Cardiac septum (tissue), 1 donor: ENCODE measurements at regions not wholly inside any gene's neighbourhood (a gene's known extent, or its start where the extent isn't known, plus 50 kb on each side); places are given as distances from the start of the nearest gene placed in this dataset.

Source experiments
- DNase-seq: peaks from one replicate; pipeline ENCODE4 v3.0.0-alpha.2; 2020; ENCODE audit warnings: low spot score
- intact Hi-C: fragments of 100-400 bp; cut with DNase I; formaldehyde crosslinking; loops from one replicate; pipeline ENCODE4 v1.14.0; 2022
- donor health status: DM: no; HTN: no; CAD: no.

GRCh38 chr9:108484468-108484867 lies 371.3 kb downstream of the ACTL7B start:
- intact Hi-C loops, result no loop called here
- DNase-seq, result no peak

- intact Hi-C loops, result no loop called here
- no peak for DNase-seq
These were observed 372.1 kb downstream of the ACTL7B start for GRCh38 chr9:108483676-108484075.

- intact Hi-C loops, result no loop called here
- DNase-seq, result no peak
These were observed 375.7 kb downstream of the ACTL7B start for GRCh38 chr9:108479989-108480652.

- intact Hi-C loops, result no loop called here
- no peak for DNase-seq
These were observed 377.1 kb downstream of the ACTL7B start for GRCh38 chr9:108478431-108479332.

- intact Hi-C loops, result no loop called here
- no peak for DNase-seq
These were observed 378.2 kb downstream of the ACTL7B start for GRCh38 chr9:108477529-108478006.

GRCh38 chr9:108476574-108476973 lies 379.2 kb downstream of the ACTL7B start:
- DNase-seq, result no peak
- intact Hi-C loops, result no loop called here

GRCh38 chr9:108475813-108476212 lies 380.0 kb downstream of the ACTL7B start:
- intact Hi-C loops, result no loop called here
- no peak for DNase-seq

GRCh38 chr9:108474356-108474755 lies 381.4 kb downstream of the ACTL7B start:
- DNase-seq, result no peak
- intact Hi-C loops, result no loop called here

GRCh38 chr9:108473209-108474112 lies 382.3 kb downstream of the ACTL7B start:
- no peak for DNase-seq
- intact Hi-C loops, result no loop called here

- DNase-seq, result no peak
- intact Hi-C loops, result no loop called here
These were observed 386.1 kb downstream of the ACTL7B start for GRCh38 chr9:108469654-108470053.

GRCh38 chr9:108468364-108468763 lies 387.4 kb downstream of the ACTL7B start:
- DNase-seq, result no peak
- intact Hi-C loops, result no loop called here

- intact Hi-C loops, result no loop called here
These were observed 388.0 kb downstream of the ACTL7B start for GRCh38 chr9:108467653-108468324.

GRCh38 chr9:108467161-108467560 lies 388.6 kb downstream of the ACTL7B start:
- intact Hi-C loops, result no loop called here
- no peak for DNase-seq

More at GRCh38 chr9:108467653-108468324, 388.0 kb downstream of the ACTL7B start:
- DNase-seq, result no peak

GRCh38 chr9:108466304-108466703 lies 389.5 kb downstream of the ACTL7B start:
- intact Hi-C loops, result no loop called here

GRCh38 chr9:108463932-108464606 lies 391.7 kb downstream of the ACTL7B start:
- DNase-seq, result no peak
- intact Hi-C loops, result no loop called here

More at GRCh38 chr9:108466304-108466703, 389.5 kb downstream of the ACTL7B start:
- DNase-seq, result no peak

- no peak for DNase-seq
- intact Hi-C loops, result no loop called here
These were observed 398.9 kb downstream of the ACTL7B start for GRCh38 chr9:108456903-108457302.

GRCh38 chr9:108445431-108446071 lies 410.2 kb downstream of the ACTL7B start:
- intact Hi-C loops, result no loop called here
- DNase-seq, result no peak
